GM18517 (cell line): ENCODE measurements at regions not wholly inside any gene's neighbourhood (a gene's known extent, or its start where the extent isn't known, plus 50 kb on each side); places are given as distances from the start of the nearest gene placed in this dataset.

Source experiments
- ATAC-seq: cut with Tn5 transposase; IDR thresholded peaks from one replicate; pipeline ENCODE4 v1.9.1; 2021; ENCODE audit warnings: mild to moderate bottlenecking, moderate library complexity; ENCODE audit not compliant: unreplicated experiment

- ATAC-seq = no peak
These were observed 686.6 kb downstream of the BRD1 start for GRCh38 chr22:49140911-49141665.

GRCh38 chr22:49139492-49140151, 688.1 kb downstream of the BRD1 start:
- ATAC-seq = no peak

GRCh38 chr22:49138250-49138790, 689.4 kb downstream of the BRD1 start:
- no peak for ATAC-seq

- no peak for ATAC-seq
These were observed 690.4 kb downstream of the BRD1 start for GRCh38 chr22:49137206-49137840.

- ATAC-seq = no peak
These were observed 690.9 kb downstream of the BRD1 start for GRCh38 chr22:49136816-49137180.

- ATAC-seq = no peak
These were observed 691.4 kb downstream of the BRD1 start for GRCh38 chr22:49136041-49136815.

GRCh38 chr22:49134076-49134475, 693.6 kb downstream of the BRD1 start:
- no peak for ATAC-seq

- ATAC-seq = no peak
These were observed 694.1 kb downstream of the BRD1 start for GRCh38 chr22:49133541-49133940.

GRCh38 chr22:49132009-49132408, 695.7 kb downstream of the BRD1 start:
- no peak for ATAC-seq

- ATAC-seq = no peak
These were observed 697.9 kb downstream of the BRD1 start for GRCh38 chr22:49129736-49130135.

GRCh38 chr22:49128874-49129273, 698.8 kb downstream of the BRD1 start:
- no peak for ATAC-seq

- no peak for ATAC-seq
These were observed 703.1 kb downstream of the BRD1 start for GRCh38 chr22:49124608-49125007.

GRCh38 chr22:49123621-49124192, 704.0 kb downstream of the BRD1 start:
- ATAC-seq = no peak

GRCh38 chr22:49119551-49119952, 708.1 kb downstream of the BRD1 start:
- no peak for ATAC-seq

- no peak for ATAC-seq
These were observed 709.6 kb downstream of the BRD1 start for GRCh38 chr22:49118065-49118464.

GRCh38 chr22:49117486-49117885, 710.2 kb downstream of the BRD1 start:
- no peak for ATAC-seq

- ATAC-seq = no peak
These were observed 711.1 kb downstream of the BRD1 start for GRCh38 chr22:49116486-49117120.

- no peak for ATAC-seq
These were observed 711.7 kb downstream of the BRD1 start for GRCh38 chr22:49116021-49116420.

GRCh38 chr22:49115197-49115596, 712.5 kb downstream of the BRD1 start:
- ATAC-seq = no peak

- no peak for ATAC-seq
These were observed 713.9 kb downstream of the BRD1 start for GRCh38 chr22:49113758-49114157.
